NCI-H2227 (cell line): ENCODE measurements at regions not wholly inside any gene's neighbourhood (a gene's known extent, or its start where the extent isn't known, plus 50 kb on each side); places are given as distances from the start of the nearest gene placed in this dataset.
A peak's percentile ranks its signal among the peaks of the same experiment; 100 is the strongest.

Experiments
- DNase-seq: peaks from one replicate; lab custom pipeline; 2025; ENCODE audit not compliant: unreplicated experiment; lab: John Stamatoyannopoulos, UW

DNA sequence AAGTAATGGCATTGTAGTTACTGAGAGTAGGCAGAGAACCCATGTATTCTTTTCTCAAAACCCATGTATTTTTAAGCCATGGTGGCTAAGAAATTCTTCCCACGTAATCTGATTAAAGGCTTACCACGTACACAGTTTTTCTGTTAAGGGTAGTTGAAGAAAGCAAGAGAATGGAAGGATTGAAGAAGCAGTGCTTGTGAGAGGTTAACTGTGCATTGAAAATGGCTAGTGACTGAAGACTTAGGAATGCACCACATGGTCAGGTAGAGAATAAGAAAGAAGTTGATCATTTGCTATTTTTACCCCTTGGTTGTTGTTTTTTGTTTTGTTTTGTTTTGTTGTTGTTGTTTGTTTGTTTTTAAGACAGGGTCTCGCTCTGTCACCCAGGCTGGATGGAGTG, 178.9 kb upstream of the SNX7 start:
- DNase-seq = no peak

DNA sequence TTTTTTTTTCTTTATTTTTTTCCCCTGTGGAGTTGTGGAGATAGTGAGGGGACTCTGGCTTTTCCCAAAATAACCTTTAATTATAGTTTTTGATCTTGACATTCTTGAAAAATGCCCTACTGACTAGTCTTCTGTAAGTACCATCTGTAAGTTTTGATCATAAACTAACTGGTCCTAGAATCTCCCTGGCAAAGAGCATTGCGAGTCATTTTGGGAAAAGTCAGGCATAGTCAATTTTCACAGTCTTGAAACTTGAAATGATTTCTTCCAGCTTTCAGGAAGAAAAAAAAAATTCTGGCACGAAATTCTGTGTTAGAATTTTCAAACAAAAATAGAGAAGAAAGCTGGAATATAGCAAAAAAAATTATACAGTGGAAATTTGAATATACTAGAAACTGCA, 181.2 kb upstream of the SNX7 start:
- DNase-seq = no peak

DNA sequence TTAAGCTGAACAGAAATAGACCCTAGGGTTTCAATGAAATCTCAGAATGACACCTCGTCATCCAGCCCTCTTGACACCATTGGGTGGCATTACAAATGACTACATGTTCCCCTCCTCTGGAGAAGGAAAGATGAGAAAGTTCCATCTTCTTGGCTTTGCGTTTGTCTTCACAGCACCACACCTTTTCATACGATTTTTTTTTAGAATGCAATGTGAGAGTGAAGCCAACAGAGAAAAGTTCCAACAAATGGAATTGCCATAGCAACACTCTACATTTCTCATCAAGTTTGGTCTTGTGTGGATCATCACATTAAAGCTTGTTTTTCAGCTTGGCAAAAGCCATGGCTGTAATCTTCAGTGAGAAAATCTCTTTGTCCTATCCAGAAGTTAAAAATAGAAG, 183.4 kb upstream of the SNX7 start:
- peak; percentile 41 for DNase-seq

DNA sequence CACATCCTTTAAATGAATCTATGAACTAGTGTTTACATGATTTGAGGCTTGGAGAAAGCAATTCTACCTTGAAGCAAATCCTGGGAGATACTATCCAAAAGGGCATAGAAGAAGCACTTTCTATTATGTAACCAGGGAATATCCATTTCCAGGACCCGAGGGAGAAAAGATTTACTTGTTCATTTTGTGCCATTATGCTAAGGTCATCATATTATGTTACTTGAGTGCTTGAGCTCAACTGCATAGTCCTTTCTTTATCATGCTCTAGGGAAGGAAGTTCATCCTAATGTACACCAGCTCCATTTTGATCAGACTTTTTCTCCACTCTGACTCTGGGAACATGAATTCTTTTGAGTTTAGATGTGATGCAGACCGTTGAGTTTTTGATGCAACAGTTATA, 188.6 kb upstream of the SNX7 start:
- DNase-seq = no peak

DNA sequence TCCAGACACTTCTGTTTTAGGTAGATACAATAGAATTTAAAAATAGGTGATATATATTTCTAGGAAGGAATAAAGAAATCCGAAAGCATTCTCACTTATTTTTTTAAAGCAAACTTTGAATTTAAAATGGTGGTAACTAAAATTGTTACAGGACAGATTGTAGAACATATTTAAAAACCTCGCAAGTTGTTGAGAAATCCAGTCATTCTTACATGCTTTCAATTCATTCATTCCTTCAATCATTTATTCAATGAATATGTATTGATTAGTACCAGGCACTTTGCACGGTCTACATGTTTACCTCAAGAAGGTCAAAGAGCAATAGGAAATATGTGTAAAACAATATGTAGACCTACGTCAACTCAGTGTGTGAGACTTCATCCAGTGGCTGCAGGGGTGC, 189.9 kb upstream of the SNX7 start:
- DNase-seq = no peak

DNA sequence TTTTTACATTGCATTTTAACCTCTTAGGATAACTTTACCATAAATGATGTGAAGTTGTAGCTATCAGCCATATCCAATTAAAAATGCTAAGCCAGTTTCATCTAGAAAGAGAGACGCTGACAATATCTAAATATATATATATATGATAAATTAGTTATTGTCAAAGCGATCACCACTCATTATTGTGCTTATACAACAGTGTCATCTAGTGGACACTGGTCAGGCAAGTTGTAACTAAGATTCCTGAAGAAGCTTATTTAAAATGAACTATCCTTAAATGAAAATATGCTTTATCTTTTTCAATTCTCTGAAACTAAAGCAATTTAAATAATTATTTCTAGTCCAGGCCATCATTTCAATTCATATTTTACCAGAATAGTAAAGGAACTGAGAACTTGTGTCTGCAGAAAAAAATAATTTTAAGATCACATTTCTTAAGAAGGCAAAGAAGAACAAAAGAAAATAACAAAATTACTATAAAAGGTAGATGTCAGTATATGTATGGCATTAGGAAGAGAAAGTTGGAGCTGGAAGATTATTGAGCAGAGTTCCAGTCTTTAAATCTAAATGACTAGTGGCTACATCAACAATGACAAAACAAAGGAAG, 193.3 kb upstream of the SNX7 start:
- peak; percentile 79 for DNase-seq

DNA sequence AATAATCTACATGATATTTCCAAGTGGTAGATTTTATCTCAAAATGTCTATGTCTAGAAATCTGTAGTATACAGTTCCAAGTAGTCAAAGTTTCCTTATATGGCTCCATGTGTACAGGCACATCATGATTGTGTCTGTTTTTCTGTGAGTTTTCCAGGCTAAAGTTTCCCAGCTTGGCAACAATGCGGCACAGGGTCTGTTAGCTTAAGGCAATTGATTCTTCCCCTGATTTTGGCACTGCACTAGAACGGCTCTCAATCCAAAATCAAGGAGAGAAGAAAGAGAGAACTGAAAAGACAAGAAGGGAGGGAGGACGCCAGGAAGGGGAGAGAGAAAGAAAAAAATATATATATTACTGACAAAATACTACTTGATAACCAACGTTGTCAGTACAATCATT, 193.9 kb upstream of the SNX7 start:
- no peak for DNase-seq

DNA sequence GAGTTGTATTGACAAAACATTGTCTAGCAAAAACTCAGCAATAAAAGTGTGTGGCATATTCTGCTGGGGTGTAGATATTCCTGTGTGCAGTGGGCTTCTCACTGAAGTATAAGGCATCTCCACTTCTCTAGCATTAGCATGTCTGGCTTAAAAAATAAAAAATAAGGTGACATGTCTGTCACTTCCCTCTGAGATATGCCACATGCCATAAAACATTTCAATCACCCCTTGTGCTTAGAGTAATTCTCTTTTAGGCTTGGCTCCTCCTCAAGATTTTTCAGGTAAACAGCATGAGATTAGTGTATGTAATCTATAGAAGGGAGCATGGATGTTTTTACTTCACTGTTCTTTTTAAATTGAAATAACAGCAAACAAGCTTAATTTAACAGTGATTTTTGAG, 194.4 kb upstream of the SNX7 start:
- DNase-seq = no peak

DNA sequence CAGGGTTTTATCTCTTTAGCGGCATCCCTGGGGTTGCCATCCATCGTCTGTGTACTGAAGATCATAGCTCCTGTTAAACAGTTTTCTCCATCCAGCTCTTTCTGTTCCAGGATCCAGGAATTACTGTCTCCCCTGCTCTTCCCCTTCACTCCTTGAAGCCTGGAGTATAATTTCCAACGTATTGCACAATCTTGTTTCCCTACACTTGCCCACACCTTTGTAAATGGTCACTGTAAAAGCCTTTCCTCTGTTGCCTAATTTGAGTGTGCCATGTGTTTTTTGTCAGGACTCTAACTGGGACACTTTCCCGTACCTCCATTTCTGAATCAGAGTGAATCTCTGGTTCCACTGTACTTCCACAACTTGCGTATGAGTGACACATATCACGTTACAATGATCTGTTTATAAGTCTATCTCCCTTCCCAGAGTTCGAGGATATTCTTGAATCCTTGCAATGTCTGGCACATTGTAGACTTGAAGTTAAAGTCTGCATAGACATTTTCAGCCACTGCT, 199.6 kb upstream of the SNX7 start:
- DNase-seq = no peak

DNA sequence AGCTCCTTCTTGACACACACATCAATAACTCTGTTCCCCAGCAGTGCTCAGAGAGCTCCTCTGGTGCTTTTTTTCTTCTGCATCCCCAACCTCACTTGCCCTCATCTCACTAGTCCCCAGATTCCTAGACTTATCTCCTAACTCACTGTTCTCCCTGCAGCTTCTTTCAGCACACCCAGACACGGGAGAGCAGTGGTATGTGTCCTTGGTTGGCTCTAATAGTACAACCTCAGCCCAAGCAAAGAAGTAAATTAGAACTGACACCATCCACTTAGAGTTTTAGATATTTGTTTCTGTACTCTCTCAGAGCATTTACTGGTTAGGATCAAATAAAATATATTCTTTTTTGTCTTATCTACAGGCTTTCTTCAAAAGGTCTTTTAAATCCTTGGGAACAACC, 201.4 kb upstream of the SNX7 start:
- DNase-seq = no peak

DNA sequence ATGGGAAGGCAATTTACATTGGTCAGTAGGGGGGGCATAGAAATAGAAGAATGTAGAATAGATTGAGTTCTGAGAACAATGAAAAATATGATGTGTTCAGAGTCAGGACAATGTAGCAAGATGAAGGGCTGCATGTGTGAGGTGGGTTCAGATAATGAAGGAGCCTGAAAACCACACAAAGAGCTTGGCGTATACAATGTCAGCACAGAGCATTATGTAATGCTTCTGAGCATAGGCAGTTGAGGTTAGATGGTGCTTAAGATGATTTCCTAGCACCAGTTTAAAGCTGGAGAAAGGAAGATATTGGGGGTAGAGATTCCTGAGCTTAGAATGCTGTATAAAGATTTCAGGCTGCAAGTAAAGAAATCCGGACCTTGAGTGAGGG, 202.0 kb upstream of the SNX7 start:
- DNase-seq = no peak

DNA sequence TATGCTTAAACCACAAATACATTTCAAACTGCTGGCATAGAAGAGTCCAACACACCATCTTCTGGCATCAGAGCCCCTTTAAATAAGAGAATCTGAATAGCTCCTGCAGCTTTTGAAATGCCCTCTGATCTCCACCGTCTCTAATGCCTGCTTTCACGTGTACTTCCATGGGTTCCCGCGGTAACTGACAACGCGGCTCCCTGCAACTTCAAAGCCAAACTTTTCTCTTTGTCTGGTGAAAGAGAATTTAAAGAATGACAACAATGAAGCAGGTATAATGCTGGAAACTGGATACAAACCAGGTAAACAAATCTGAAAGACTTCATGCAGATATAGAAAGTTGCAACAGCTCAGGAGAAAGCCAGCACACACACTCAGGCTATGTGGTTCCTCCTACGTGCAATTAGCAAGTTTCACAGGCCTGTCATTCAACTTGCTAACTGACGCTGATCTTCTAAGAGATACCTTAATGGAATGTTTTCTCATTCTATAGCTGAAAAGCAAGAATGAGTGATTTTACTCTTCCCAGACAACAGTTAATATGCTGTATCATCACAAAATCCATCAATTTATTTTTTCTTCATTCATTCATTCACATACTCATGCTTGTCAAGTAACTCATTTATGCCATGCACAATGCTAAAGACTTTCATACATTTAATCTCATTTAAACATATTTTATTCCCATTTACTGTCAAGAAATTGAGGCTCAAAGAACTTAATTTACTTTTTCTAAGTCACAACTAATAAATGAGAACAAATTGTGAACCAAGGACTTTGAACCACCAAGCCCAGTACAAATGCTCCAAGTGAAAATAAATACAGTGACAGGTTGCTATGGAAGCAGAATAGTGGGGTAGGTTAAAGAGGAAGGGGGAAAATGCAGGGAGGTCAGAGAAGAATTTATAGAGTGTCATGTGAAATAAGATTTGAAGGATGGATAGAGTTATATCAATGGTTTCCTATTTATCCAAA, 202.7 kb upstream of the SNX7 start:
- DNase-seq = no peak

DNA sequence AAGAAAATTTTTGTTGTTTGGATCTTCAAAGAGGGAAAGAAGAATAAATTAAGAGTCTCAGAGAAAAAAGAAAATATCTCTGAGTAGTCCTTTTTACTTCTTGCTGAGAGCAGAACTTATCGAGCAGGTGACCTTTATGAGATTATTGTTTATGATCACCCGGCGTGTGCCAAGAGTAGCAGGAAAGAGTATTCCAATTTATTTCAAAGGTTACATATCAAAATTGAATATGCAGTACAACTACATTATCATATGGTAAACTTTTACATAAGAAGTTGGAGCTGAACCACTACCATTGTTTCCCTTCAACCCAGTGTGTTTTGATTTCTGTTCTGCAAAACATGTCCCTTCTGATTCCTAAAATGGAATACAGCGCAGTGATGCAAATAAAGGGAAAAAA, 204.3 kb upstream of the SNX7 start:
- DNase-seq = no peak

DNA sequence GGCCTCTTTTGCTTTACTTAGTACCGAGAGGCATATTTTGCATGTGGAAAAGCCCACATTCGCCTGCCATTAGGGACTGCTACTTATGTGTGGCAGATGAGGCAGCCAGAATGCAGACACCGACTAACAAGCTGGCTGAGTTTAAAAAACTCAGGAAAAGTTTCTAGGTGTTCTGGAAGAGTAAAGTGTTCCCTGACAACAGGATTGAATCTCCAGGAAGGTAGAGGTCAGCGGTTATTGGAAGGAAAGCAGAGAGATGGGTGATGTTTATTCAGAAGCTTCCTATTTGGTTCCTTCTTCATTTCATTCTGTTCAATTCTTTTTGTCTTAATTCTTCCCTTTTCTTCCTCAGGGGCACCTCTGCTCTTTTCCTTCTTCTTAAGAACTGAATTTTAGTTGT, 206.9 kb upstream of the SNX7 start:
- DNase-seq = no peak

DNA sequence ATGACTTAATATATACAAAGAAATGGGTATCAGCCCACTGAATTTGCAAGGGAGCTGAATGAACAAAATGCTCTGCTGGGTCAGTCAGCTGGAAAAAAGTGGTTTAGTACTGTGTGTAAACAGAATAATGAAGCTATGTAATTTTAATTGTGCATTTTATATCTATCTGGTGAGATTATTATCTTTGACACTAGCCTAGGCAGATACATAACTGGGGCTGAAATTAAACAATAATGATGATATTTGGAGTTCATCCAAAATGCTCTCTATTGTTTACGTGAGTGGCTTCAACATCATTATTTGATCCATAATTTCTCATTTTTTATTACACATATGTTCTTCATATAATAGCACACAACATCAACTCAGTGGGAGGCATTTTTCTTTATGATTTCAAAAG, 208.5 kb upstream of the SNX7 start:
- no peak for DNase-seq

DNA sequence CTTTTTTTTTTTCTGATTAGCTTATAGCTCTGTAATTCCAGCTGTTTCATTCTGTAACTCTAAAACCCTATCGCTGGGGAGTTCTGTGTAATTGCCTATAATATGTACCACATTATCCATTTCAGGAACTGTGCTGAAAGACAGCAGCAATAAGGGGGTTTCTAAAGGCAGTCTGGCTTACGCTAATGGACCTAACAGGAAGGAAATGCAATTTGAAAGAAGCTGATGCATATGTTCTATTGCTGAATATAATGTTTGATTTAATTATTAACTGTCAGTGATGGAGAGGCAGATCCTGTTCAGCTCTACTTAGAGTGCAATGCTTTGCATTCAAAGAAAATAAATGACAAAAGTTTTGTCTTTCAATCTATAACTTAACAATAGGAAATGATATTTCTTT, 209.4 kb upstream of the SNX7 start:
- peak; percentile 17 for DNase-seq

DNA sequence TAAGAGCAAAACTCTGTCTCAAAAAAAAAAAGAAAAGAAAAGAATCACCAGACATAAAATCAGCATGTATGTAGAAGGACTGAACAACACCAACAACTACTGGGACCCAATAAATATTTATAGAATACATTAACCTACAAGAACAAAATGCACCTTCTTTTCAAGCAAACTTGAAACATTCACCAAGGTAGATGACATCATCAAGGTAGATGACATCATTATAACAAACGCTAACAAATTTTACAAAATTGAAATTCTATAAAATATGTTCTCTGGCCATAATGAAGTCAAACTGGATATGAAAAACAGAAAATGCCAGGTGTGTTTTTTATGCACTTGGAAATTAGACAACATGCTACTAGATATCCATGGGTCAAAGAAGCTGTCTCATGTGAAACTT, 220.2 kb upstream of the SNX7 start:
- DNase-seq = no peak

DNA sequence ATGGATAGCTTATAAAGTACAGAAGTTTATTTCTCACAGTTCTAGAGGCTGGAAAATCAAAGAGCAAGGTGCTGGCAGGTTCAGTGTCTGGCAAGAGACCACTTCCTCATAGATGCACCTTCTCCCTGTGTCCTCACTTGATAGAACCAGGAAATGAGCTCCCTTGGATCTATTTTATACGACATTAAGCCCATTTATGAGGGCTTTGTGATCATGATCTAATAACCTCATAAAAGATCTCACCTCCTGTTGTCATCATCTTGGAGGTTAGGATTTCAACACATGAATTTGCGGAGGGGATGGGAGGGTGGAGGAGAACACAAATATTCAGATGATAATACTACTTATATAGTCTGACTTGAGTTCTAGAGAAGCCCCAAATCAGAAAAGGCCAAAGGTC, 222.1 kb upstream of the SNX7 start:
- DNase-seq = no peak

DNA sequence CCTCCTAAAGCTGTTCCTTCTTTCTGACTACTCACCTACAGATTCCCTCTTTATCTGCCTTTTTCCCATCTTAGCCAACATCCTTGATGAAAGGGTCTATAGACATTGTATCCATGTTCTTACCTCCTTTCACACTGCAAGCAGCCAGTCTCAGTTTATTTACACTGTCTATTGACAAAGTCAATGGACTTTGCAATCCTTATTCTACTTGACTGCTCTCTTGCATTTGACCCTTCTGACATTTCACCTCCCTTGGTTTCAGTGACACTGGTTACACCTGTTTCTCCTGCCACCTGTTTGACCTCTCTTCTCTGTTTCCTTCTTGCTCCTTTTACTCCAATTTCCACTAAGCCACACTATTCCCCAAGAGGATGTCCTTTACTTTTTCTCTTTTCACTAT, 224.0 kb upstream of the SNX7 start:
- DNase-seq = no peak

DNA sequence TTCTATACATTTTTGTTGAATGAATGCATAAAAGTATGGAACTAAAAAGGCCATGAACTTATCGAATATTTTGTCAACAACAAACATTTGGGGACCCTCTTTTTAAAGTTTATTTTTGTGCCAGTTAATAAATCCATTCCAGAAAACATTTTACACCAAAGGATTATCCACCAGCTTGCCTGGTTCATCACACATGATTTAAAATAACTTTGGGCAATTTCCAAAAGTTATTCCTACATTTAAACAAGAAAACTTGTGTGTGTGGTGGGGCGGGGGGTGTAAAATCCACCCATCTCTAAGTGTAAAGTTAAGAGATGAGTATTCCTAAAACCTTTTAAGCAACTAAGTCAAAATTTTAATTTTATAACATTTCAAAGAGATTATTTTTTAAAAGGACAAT, 224.5 kb upstream of the SNX7 start:
- no peak for DNase-seq

DNA sequence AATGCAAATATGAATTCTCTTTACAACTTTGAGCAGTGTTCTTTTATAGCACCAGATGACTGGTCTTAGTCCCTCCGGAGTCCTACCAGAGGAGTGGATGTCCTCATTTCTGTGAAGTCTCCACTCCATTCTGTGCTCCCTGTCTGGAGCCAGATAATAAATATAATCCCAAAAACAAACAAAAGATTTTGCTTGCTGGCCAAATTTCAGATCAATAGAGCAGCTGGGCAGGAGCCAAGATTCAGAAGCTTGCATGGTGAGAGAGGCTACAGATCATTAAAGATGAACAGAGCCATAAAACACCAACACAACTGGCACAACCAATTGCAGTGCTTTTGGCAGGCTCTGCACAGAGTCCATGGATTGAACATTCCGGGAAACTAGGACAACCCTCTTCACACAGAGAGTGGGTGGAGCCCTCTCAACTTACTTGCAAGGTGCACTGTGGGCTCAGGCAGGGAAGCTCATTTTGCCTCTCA, 231.5 kb upstream of the SNX7 start:
- peak; percentile 63 for DNase-seq

DNA sequence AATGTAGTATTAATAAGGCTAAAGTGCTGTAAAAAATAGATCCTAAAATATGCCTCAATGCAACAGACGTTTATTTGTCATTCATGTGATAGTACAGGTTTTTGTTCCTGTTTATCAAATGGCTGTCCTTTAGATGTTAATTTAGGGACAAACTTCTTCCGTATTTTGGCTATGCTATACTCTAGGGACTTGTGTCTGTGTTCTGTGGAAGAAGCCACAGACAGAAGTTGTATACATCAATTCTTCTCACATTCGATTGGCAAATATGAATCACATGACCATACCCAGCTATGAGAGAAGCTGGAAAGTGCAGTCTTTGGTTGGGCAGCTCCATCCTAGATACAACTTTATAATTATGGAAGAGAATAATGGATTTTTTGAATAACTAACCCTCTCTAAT, 232.7 kb upstream of the SNX7 start:
- no peak for DNase-seq
